ENCODE measurements at regions not wholly inside any gene's neighbourhood (a gene's known extent, or its start where the extent isn't known, plus 50 kb on each side); places are given as distances from the start of the nearest gene placed in this dataset.

DNA sequence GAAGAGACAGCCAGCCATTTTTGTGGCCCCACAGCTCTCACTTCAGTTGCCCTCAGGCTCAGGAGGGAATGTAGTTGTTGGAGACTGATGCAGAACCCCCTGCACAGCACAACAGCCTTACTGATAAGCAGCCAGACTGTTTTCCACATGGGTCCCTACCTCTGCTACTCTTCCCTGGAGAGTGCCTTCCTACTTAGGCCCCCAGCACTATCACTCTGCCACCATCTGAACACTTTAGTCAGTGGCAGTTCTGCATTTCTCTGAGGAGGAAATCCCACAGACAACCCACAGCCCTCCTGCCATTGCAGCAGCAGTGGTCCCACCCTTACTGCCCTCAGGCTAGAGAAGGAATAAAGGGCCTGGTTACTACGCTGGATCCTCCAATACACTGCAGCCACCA, 61.8 kb upstream of the PTPRD start:
- no peak for TF ChIP-seq CTCF (IDR thresholded peaks at IDR 0.05)

DNA sequence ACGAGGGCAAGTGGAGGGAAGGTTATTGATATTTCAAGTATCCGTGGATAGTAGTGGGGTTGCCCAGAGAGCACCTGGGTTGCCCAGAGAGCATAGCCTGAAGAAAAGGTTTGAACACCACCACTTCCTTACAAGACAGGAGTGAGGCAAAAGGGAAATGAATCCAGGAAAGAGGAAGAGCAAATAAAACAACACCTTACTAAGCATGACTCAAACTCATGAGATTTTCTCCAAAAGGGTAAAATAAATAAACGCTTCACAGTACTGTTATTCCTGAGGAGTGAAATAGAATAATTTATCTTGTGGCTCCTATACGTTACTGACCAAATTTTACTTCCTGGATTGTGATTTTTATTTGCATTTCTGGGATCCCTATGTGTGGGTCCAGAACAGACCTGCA, 65.2 kb upstream of the PTPRD start:
- TF ChIP-seq CTCF (IDR thresholded peaks at IDR 0.05), result no peak

GRCh38 chr9:10678790-10679189, 66.0 kb upstream of the PTPRD start:
- TF ChIP-seq CTCF (IDR thresholded peaks at IDR 0.05), result no peak

- TF ChIP-seq CTCF (IDR thresholded peaks at IDR 0.05), result no peak
Measured at GRCh38 chr9:10686943-10687342, 74.1 kb upstream of the PTPRD start.

DNA sequence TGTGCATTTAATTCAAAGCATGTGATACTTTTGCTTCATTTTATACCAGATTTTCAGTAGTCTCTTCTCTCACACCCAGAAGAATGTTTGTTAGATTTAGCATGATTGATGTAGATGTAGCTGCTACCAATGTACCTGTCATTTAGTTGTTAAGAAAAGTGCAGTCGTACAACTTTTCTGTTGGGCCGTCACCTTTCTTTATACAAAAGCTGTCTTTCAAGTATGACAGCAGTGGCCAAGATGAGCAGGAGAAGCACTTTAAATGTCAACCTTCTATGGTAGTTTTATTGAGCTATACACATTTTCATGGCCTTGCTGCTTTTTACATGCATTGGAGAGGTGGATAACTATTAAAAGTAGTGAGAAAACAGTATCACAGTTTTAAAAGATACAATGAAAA, 77.7 kb upstream of the PTPRD start:
- TF ChIP-seq CTCF (IDR thresholded peaks at IDR 0.05), result no peak

DNA sequence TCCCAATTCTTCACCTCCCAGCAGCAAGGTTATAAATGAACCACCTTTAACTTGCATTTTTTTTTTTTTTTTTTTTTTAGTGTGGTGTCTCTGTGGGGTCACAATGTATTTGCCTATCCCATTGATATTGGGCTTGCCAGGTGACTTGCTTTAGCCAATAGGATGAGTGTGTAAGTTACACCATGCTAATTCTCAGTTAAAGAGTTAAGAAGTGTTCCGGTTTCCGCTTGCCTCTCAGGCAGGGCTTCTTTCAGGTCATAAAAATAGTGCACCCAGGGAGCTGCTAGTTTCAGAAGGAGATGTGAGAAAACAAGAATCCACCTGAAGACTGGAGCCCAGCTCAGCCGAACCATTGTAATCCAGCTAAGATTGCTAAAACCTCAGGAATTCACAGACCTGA, 84.2 kb upstream of the PTPRD start:
- no peak for TF ChIP-seq CTCF (IDR thresholded peaks at IDR 0.05)

DNA sequence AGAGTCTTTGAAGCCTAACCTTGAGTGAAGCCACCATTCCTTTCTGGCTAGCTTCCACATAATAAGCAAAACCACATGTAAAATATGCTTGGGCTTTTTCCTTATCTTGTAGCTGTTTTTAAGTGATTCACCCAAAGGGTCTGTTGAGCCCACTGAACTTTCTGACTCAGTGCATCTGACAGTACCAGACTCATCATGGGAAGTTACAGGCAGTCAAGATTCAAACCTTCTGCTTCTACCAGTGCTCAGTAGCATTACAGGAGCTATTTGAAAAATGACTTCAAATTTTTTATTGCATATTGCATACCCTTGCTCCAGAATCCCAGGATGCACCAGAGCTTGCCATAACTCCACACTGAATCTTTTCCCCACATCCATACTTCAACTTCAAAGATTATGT, 87.5 kb upstream of the PTPRD start:
- no peak for TF ChIP-seq CTCF (IDR thresholded peaks at IDR 0.05)

GRCh38 chr9:10700915-10701314, 88.1 kb upstream of the PTPRD start:
- TF ChIP-seq CTCF (IDR thresholded peaks at IDR 0.05), result no peak
